DOHH2 (cell line): ENCODE measurements at regions not wholly inside any gene's neighbourhood (a gene's known extent, or its start where the extent isn't known, plus 50 kb on each side); places are given as distances from the start of the nearest gene placed in this dataset.
A peak's percentile ranks its signal among the peaks of the same experiment; 100 is the strongest.

Source experiments
- H3F3A ChIP-seq: fragments of 200-600 bp; sonication (generic), shearing (Covaris generic); 2 replicates; pipeline ENCODE4 v1.6.0; 2016; ENCODE audit warnings: antibody characterized with exemption, mild to moderate bottlenecking; ENCODE audit not compliant: control insufficient read depth, insufficient read depth
- H3K27ac ChIP-seq: fragments of 200-600 bp; sonication (generic); 2 replicates; pipeline ENCODE4 v1.5.1; 2014; ENCODE audit warnings: low read depth, mild to moderate bottlenecking, low read length, moderate library complexity
- H3K27me3 ChIP-seq: fragments of 200-600 bp; sonication (generic); 2 replicates; pipeline ENCODE4 v1.6.1; 2014; ENCODE audit warnings: mild to moderate bottlenecking, low read length, mixed read lengths; ENCODE audit not compliant: control insufficient read depth
- H3K36me3 ChIP-seq: fragments of 200-600 bp; sonication (generic); 2 replicates; pipeline ENCODE4 v1.6.1; 2014; ENCODE audit warnings: mild to moderate bottlenecking, low read length, moderate library complexity, mixed read lengths; ENCODE audit not compliant: control insufficient read depth
- H3K4me1 ChIP-seq: fragments of 200-600 bp; sonication (generic); 2 replicates; pipeline ENCODE4 v1.6.1; 2014; ENCODE audit warnings: mild to moderate bottlenecking, low read length, mixed read lengths; ENCODE audit not compliant: control insufficient read depth
- H3K4me2 ChIP-seq: fragments of 200-600 bp; sonication (generic); 2 replicates; pipeline ENCODE4 v1.6.0; 2014; ENCODE audit warnings: mild to moderate bottlenecking, low read length, moderate library complexity
- H3K4me3 ChIP-seq: fragments of 200-600 bp; sonication (generic); 2 replicates; pipeline ENCODE4 v1.5.1; 2014; ENCODE audit warnings: mild to moderate bottlenecking, low read length, mixed read lengths
- H3K79me2 ChIP-seq: fragments of 200-600 bp; sonication (generic); 2 replicates; pipeline ENCODE4 v1.6.1; 2014; ENCODE audit warnings: mild to moderate bottlenecking, low read length, mixed read lengths; ENCODE audit not compliant: control insufficient read depth
- H3K9me2 ChIP-seq: fragments of 200-600 bp; sonication (generic); replicated peaks from 2 replicates; pipeline ENCODE4 v1.6.1; 2014; ENCODE audit warnings: mild to moderate bottlenecking, low read length, mixed read lengths; ENCODE audit not compliant: control insufficient read depth
- H3K9me3 ChIP-seq: fragments of 200-600 bp; sonication (generic); 2 replicates; pipeline ENCODE4 v1.6.1; 2014; ENCODE audit warnings: antibody characterized with exemption, low read length, mixed read lengths; ENCODE audit not compliant: control insufficient read depth, insufficient read depth
- H4K20me1 ChIP-seq: fragments of 200-600 bp; sonication (generic); 2 replicates; pipeline ENCODE4 v1.6.0; 2014; ENCODE audit warnings: low read depth, mild to moderate bottlenecking, antibody characterized with exemption, low read length, moderate library complexity; ENCODE audit not compliant: control insufficient read depth, insufficient read depth
- EZH2phosphoT487 ChIP-seq: fragments of 200-600 bp; sonication (generic); IDR thresholded peaks from 2 replicates; pipeline ENCODE4 v1.6.1; 2017; ENCODE audit warnings: borderline replicate concordance, mild to moderate bottlenecking, antibody characterized with exemption, low read length, moderate library complexity, mixed read lengths
- TF ChIP-seq, protein P1 (sequence below): fragments of 200-600 bp; sonication (generic); IDR thresholded peaks from one replicate; pipeline ENCODE4 v1.5.1; 2014; ENCODE audit warnings: antibody characterized with exemption, mild to moderate bottlenecking, low read depth, low read length; ENCODE audit not compliant: poor library complexity, severe bottlenecking

- no peaks in the 10 kb centered on the region for H3K36me3 ChIP-seq
- TF ChIP-seq, protein P1, sequence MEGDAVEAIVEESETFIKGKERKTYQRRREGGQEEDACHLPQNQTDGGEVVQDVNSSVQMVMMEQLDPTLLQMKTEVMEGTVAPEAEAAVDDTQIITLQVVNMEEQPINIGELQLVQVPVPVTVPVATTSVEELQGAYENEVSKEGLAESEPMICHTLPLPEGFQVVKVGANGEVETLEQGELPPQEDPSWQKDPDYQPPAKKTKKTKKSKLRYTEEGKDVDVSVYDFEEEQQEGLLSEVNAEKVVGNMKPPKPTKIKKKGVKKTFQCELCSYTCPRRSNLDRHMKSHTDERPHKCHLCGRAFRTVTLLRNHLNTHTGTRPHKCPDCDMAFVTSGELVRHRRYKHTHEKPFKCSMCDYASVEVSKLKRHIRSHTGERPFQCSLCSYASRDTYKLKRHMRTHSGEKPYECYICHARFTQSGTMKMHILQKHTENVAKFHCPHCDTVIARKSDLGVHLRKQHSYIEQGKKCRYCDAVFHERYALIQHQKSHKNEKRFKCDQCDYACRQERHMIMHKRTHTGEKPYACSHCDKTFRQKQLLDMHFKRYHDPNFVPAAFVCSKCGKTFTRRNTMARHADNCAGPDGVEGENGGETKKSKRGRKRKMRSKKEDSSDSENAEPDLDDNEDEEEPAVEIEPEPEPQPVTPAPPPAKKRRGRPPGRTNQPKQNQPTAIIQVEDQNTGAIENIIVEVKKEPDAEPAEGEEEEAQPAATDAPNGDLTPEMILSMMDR, result no peak
- no peak for TF ChIP-seq EZH2phosphoT487
- H3K27me3 ChIP-seq, result no peaks in the 10 kb centered on the region
- peak overlapping the region; percentile 60 for H3K4me3 ChIP-seq
- no peaks in the 10 kb centered on the region for H3K9me2 ChIP-seq
- H3K9me3 ChIP-seq, result no peaks in the 10 kb centered on the region
- H3K27ac ChIP-seq, result peak overlapping the region; percentile 46
- H3K79me2 ChIP-seq, result no peaks in the 10 kb centered on the region
- H3K4me1 ChIP-seq, result peaks cover 32% of the 10 kb centered on the region
- no peaks in the 10 kb centered on the region for H4K20me1 ChIP-seq
- H3F3A ChIP-seq, result no peaks in the 10 kb centered on the region
- H3K4me2 ChIP-seq, result peak overlapping the region; percentile 89
These were observed 60.1 kb upstream of the CLINT1 start for GRCh38 chr5:157918811-157919742.

DNA sequence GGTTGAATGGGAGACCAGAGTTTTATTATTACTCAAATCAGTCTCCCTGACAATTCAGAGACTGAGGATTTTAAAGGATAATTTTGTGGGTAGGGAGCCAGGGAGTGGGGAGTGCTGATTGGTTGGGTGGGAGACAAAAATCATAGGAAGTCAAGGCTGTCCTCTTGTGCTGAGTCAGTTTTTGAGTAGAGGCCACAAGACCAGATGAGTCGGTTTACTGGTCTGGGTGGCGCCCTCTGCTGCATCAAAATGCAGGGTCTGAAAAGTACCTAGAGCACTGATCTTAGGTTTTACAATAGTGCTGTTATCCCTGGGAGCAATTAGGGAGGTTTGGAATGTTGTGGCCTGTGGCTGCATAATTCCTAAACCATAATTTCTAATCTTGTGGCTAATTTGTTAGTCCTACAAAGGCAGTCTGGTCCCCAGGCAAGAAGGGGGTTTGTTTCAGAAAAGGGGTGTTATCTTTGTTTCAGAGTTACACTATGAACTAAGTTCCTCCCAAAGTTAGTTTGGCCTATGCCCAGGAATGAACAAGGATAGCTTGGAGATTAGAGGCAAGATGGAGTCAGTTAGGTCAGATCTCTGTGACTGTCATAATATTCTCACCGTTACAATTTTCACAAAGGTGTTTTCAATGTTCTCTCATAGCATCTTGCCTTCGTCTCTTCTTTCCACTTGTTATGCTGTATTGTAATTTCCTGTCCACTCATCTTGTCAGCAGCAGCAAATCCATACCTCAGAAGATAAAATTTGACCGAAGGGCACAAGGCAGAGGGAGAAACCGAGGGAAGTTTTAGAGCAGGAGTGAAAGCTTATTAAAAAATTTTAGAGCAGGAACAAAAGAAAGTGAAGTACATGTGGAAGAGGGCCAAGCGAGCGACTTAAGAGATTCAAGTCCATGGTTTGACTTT lies 59.2 kb upstream of the CLINT1 start:
- Histone ChIP-seq H3K36me3 (peaks cover under 1% of the 10 kb centered on the region; the same call in 1 of the 2 replicates), H3K27ac (peak overlapping the region; percentile 46; the same call in 1 of the 2 replicates)

DNA sequence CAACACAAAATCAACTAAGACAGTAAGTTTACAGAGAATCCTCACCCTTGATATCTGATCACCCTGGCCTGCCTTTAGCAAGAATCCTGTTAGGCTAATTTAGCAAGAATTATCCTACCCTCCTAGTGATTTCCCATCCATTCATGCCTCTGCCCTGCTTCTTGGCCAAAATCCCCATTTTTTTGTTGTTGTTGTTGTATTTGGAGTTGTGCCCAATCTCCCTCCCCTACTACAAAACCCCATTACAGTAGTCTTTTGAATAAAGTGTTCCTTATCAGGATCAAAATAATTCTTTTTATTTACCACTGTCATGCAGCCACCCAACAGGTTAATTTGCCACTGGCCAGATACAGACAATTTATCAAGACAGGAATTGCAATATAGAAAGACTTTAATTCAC lies 58.5 kb upstream of the CLINT1 start:
- H3K27ac ChIP-seq, result no peak overlapping the region
- TF ChIP-seq, protein P1, result no peak
- TF ChIP-seq EZH2phosphoT487, result no peak
- H3K79me2 ChIP-seq, result no peaks in the 10 kb centered on the region
- H3F3A ChIP-seq, result no peaks in the 10 kb centered on the region
- H3K4me3 ChIP-seq, result no peak overlapping the region
- H3K27me3 ChIP-seq, result no peaks in the 10 kb centered on the region
- H3K4me1 ChIP-seq, result peaks cover 39% of the 10 kb centered on the region
- H3K9me3 ChIP-seq, result no peaks in the 10 kb centered on the region
- no peaks in the 10 kb centered on the region for H3K9me2 ChIP-seq
- no peaks in the 10 kb centered on the region for H4K20me1 ChIP-seq
- peaks cover 3% of the 10 kb centered on the region; the same call in 1 of the 2 replicates for H3K36me3 ChIP-seq
- H3K4me2 ChIP-seq, result no peak overlapping the region; the same call in 1 of the 2 replicates

More for the DNA sequence above, 59.2 kb upstream of the CLINT1 start:
- Histone ChIP-seq H4K20me1 (no peaks in the 10 kb centered on the region), H3K4me2 (peak overlapping the region; percentile 89), H3K4me1 (peaks cover 33% of the 10 kb centered on the region), H3K9me3 (no peaks in the 10 kb centered on the region), H3F3A (no peaks in the 10 kb centered on the region), H3K79me2 (no peaks in the 10 kb centered on the region), H3K9me2 (no peaks in the 10 kb centered on the region), H3K4me3 (peak overlapping the region; percentile 60), H3K27me3 (no peaks in the 10 kb centered on the region)
- TF ChIP-seq, protein P1, result peak; percentile 82
- TF ChIP-seq EZH2phosphoT487, result no peak
